Lung (tissue), 11 donors: ENCODE measurements at regions not wholly inside any gene's neighbourhood (a gene's known extent, or its start where the extent isn't known, plus 50 kb on each side); places are given as distances from the start of the nearest gene placed in this dataset.

Experiments used
- ATAC-seq: fragments of 200-7000 bp; cut with Tn5 transposase; one replicate; pipeline ENCODE4 v1.9.1; 2020; ENCODE audit warnings: moderate number of reproducible peaks; ENCODE audit not compliant: insufficient read depth, low FRiP score
- DNase-seq, 3 donors: peaks; one replicate each; pipeline ENCODE4 v3.0.0-alpha.2; 2013 to 2017
- H3K27ac ChIP-seq, 2 donors: one replicate each; pipeline ENCODE4 v1.5.1; 2013; ENCODE audit warnings: mild to moderate bottlenecking in 2 of 2, moderate library complexity in 2 of 2, control low read depth in 1 of 2, inconsistent platforms in 1 of 2, low read depth in 1 of 2, low read length in 1 of 2
- H3K27me3 ChIP-seq, 3 donors: one replicate each; pipeline ENCODE4 v1.5.1; 2013; ENCODE audit warnings: low read length in 2 of 3; ENCODE audit not compliant: control insufficient read depth in 3 of 3, insufficient read depth in 3 of 3
- H3K36me3 ChIP-seq, 4 donors: one replicate each; pipeline ENCODE4 v1.5.1; 2013; ENCODE audit warnings: low read length in 4 of 4, mild to moderate bottlenecking in 1 of 4, moderate library complexity in 1 of 4; ENCODE audit not compliant: control insufficient read depth in 4 of 4, insufficient read depth in 4 of 4
- H3K4me1 ChIP-seq, 5 donors: one replicate each; pipeline ENCODE4 v1.5.1; 2013; ENCODE audit warnings: low read length in 5 of 5, mild to moderate bottlenecking in 2 of 5, moderate library complexity in 1 of 5; ENCODE audit not compliant: control insufficient read depth in 5 of 5, insufficient read depth in 5 of 5
- H3K4me3 ChIP-seq: one replicate; pipeline ENCODE4 v1.5.1; 2013; ENCODE audit warnings: mild to moderate bottlenecking, control low read depth, moderate library complexity
- H3K9ac ChIP-seq, 2 donors: one replicate each; pipeline ENCODE4 v1.5.1; 2013; ENCODE audit warnings: low read length in 2 of 2, control low read depth in 1 of 2; ENCODE audit not compliant: insufficient read depth in 1 of 2
- H3K9me3 ChIP-seq, 4 donors: one replicate each; pipeline ENCODE4 v1.5.1; 2013; ENCODE audit warnings: low read length in 3 of 4, mild to moderate bottlenecking in 1 of 4, moderate library complexity in 1 of 4; ENCODE audit not compliant: control insufficient read depth in 4 of 4, insufficient read depth in 3 of 4
- CTCF ChIP-seq: IDR thresholded peaks from 2 replicates; pipeline ENCODE4 v1.5.1; 2012; ENCODE audit warnings: mild to moderate bottlenecking; ENCODE audit errors: control extremely low read depth, extremely low read depth
- WGBS, 2 donors: extraction: QIAGEN DNeasy Blood & Tissue Kit; methylation state at CpG; one replicate each; pipeline ENCODE4 v1.1.7; 2013; 5-methylcytosine and 5-hydroxymethylcytosine counted together
- donor health status: control.
- donor health status: control.
- donor health status: Bipolar disorder and iron deficiency.
- donor health status: healthy.
- donor health status: DM: yes; HTN: yes; CAD: no.

- no peaks in the 10 kb centered on the region for H3K27me3 ChIP-seq
- ATAC-seq = no peak
- no peak overlapping the region for H3K9ac ChIP-seq
- WGBS, 2 donors = 86 to 88% methylated on average over 4 of the region's 4 CpGs
- DNase-seq = no peak
- H3K4me1 ChIP-seq = peaks cover 2 to 25% (median 5%) of the 10 kb centered on the region in 5 donors
- H3K9me3 ChIP-seq = no peaks in the 10 kb centered on the region
- H3K36me3 ChIP-seq = no peaks in the 10 kb centered on the region
- no peak overlapping the region for H3K4me3 ChIP-seq
- no peak for TF ChIP-seq CTCF
- no peak overlapping the region for H3K27ac ChIP-seq
Observed at GRCh38 chr20:53768329-53768728, 174.7 kb upstream of the ZNF217 start.

- no peak overlapping the region for H3K27ac ChIP-seq
- 92% methylated on average over 6 of the region's 6 CpGs for WGBS, 2 donors
- no peak for ATAC-seq
Observed at GRCh38 chr20:53767206-53767930, 173.7 kb upstream of the ZNF217 start.

GRCh38 chr20:53764415-53764800 is 170.8 kb upstream of the ZNF217 start:
- no peaks in the 10 kb centered on the region for H3K27me3 ChIP-seq

More at GRCh38 chr20:53767206-53767930, 173.7 kb upstream of the ZNF217 start:
- no peak for TF ChIP-seq CTCF
- H3K27me3 ChIP-seq = no peaks in the 10 kb centered on the region
- no peaks in the 10 kb centered on the region for H3K36me3 ChIP-seq
- no peaks in the 10 kb centered on the region for H3K9me3 ChIP-seq
- peaks cover 2 to 25% (median 5%) of the 10 kb centered on the region in 5 donors for H3K4me1 ChIP-seq
- H3K9ac ChIP-seq = no peak overlapping the region
- no peak overlapping the region for H3K4me3 ChIP-seq
- no peak for DNase-seq

More at GRCh38 chr20:53764415-53764800, 170.8 kb upstream of the ZNF217 start:
- H3K4me1 ChIP-seq = peaks cover 2 to 24% (median 4%) of the 10 kb centered on the region in 5 donors
- H3K9ac ChIP-seq = peak overlapping the region; percentile 31 to 50
- H3K9me3 ChIP-seq = no peaks in the 10 kb centered on the region
- DNase-seq (no peak), ATAC-seq (no peak)
- 54 to 84% methylated on average over 2 of the region's 2 CpGs for WGBS, 2 donors
- H3K27ac ChIP-seq = no peak overlapping the region
- H3K4me3 ChIP-seq = no peak overlapping the region
- no peak for TF ChIP-seq CTCF
- H3K36me3 ChIP-seq = no peaks in the 10 kb centered on the region
